ENCODE measurements at regions not wholly inside any gene's neighbourhood (a gene's known extent, or its start where the extent isn't known, plus 50 kb on each side); places are given as distances from the start of the nearest gene placed in this dataset.

GRCh38 chr6:26221186-26221585 is 134.0 kb downstream of the HFE start:
- no peak overlapping the region for H3K4me3 ChIP-seq (ENCODE audit: low read length)
- DNase-seq, result no peak
- no peak overlapping the region for H3K27ac ChIP-seq (ENCODE audit: low read length)
- no peaks in the 10 kb centered on the region for H4K20me1 ChIP-seq (ENCODE audit: insufficient read depth, low read depth, low read length)
- no peaks in the 10 kb centered on the region for H3K9me2 ChIP-seq (replicated peaks; ENCODE audit: insufficient read depth, low read length)
- H3K27me3 ChIP-seq (ENCODE audit: low read length), result peaks cover 3% of the 10 kb centered on the region; the same call in 1 of the 2 replicates
- H3K36me3 ChIP-seq (ENCODE audit: insufficient read depth, low read length), result no peaks in the 10 kb centered on the region
- H3K9ac ChIP-seq (ENCODE audit: low read length), result no peak overlapping the region
- peaks cover 29% of the 10 kb centered on the region for H3K4me1 ChIP-seq (ENCODE audit: low read length)
- H3K79me2 ChIP-seq (ENCODE audit: low read length), result no peaks in the 10 kb centered on the region
- H3K4me2 ChIP-seq (ENCODE audit: low read depth, low read length, poor library complexity, severe bottlenecking), result no peak overlapping the region
- peaks cover 3% of the 10 kb centered on the region for H3K9me3 ChIP-seq (ENCODE audit: low read length)
- H2AFZ ChIP-seq (ENCODE audit: low read length), result no peak overlapping the region

- peak overlapping the region; percentile 70 for H3K4me2 ChIP-seq (ENCODE audit: low read depth, low read length, poor library complexity, severe bottlenecking)
Measured at GRCh38 chr6:26222571-26222970, 135.3 kb downstream of the HFE start.

GRCh38 chr6:26223228-26223627 is 136.0 kb downstream of the HFE start:
- no peaks in the 10 kb centered on the region for H3K27me3 ChIP-seq (ENCODE audit: low read length)
- peak; percentile 47 for DNase-seq
- H3K9ac ChIP-seq (ENCODE audit: low read length), result peak overlapping the region; percentile 44
- peak overlapping the region; percentile 62 for H3K4me3 ChIP-seq (ENCODE audit: low read length)
- H3K4me2 ChIP-seq (ENCODE audit: low read depth, low read length, poor library complexity, severe bottlenecking), result peak overlapping the region; percentile 70
- no peaks in the 10 kb centered on the region for H3K36me3 ChIP-seq (ENCODE audit: insufficient read depth, low read length)
- H3K9me3 ChIP-seq (ENCODE audit: low read length), result no peaks in the 10 kb centered on the region
- H3K4me1 ChIP-seq (ENCODE audit: low read length), result peaks cover 12% of the 10 kb centered on the region
- no peak overlapping the region for H3K27ac ChIP-seq (ENCODE audit: low read length)
- H3K79me2 ChIP-seq (ENCODE audit: low read length), result no peaks in the 10 kb centered on the region
- H4K20me1 ChIP-seq (ENCODE audit: insufficient read depth, low read depth, low read length), result no peaks in the 10 kb centered on the region
- peak overlapping the region; percentile 34 for H2AFZ ChIP-seq (ENCODE audit: low read length)
- no peaks in the 10 kb centered on the region for H3K9me2 ChIP-seq (replicated peaks; ENCODE audit: insufficient read depth, low read length)

More at GRCh38 chr6:26222571-26222970, 135.3 kb downstream of the HFE start:
- Histone ChIP-seq H3K27ac (ENCODE audit: low read length) (no peak overlapping the region), H4K20me1 (ENCODE audit: insufficient read depth, low read depth, low read length) (no peaks in the 10 kb centered on the region), H3K9ac (ENCODE audit: low read length) (no peak overlapping the region), H3K4me1 (ENCODE audit: low read length) (peaks cover 15% of the 10 kb centered on the region), H2AFZ (ENCODE audit: low read length) (peak overlapping the region; percentile 54; the same call in 1 of the 2 replicates), H3K9me2 (replicated peaks; ENCODE audit: insufficient read depth, low read length) (no peaks in the 10 kb centered on the region), H3K36me3 (ENCODE audit: insufficient read depth, low read length) (no peaks in the 10 kb centered on the region), H3K79me2 (ENCODE audit: low read length) (no peaks in the 10 kb centered on the region), H3K27me3 (ENCODE audit: low read length) (no peaks in the 10 kb centered on the region), H3K9me3 (ENCODE audit: low read length) (no peaks in the 10 kb centered on the region), H3K4me3 (ENCODE audit: low read length) (no peak overlapping the region)
- DNase-seq, result no peak

- no peaks in the 10 kb centered on the region for H3K36me3 ChIP-seq (ENCODE audit: insufficient read depth, low read length)
- H3K4me3 ChIP-seq (ENCODE audit: low read length), result peak overlapping the region; percentile 62
- DNase-seq, result no peak
- peak overlapping the region; percentile 34 for H2AFZ ChIP-seq (ENCODE audit: low read length)
- H3K9me2 ChIP-seq (replicated peaks; ENCODE audit: insufficient read depth, low read length), result no peaks in the 10 kb centered on the region
- H3K9me3 ChIP-seq (ENCODE audit: low read length), result no peaks in the 10 kb centered on the region
- H3K4me1 ChIP-seq (ENCODE audit: low read length), result peaks cover 12% of the 10 kb centered on the region
- no peaks in the 10 kb centered on the region for H4K20me1 ChIP-seq (ENCODE audit: insufficient read depth, low read depth, low read length)
- H3K27me3 ChIP-seq (ENCODE audit: low read length), result no peaks in the 10 kb centered on the region
- peak overlapping the region; percentile 70 for H3K4me2 ChIP-seq (ENCODE audit: low read depth, low read length, poor library complexity, severe bottlenecking)
- no peaks in the 10 kb centered on the region for H3K79me2 ChIP-seq (ENCODE audit: low read length)
- peak overlapping the region; percentile 44 for H3K9ac ChIP-seq (ENCODE audit: low read length)
- H3K27ac ChIP-seq (ENCODE audit: low read length), result no peak overlapping the region
Measured at GRCh38 chr6:26223650-26224546, 136.7 kb downstream of the HFE start.

GRCh38 chr6:26224547-26224912 is 137.3 kb downstream of the HFE start:
- no peak for DNase-seq
- Histone ChIP-seq H3K79me2 (ENCODE audit: low read length) (no peaks in the 10 kb centered on the region), H3K27me3 (ENCODE audit: low read length) (no peaks in the 10 kb centered on the region), H3K36me3 (ENCODE audit: insufficient read depth, low read length) (no peaks in the 10 kb centered on the region), H3K4me2 (ENCODE audit: low read depth, low read length, poor library complexity, severe bottlenecking) (no peak overlapping the region), H2AFZ (ENCODE audit: low read length) (no peak overlapping the region), H3K9ac (ENCODE audit: low read length) (no peak overlapping the region), H3K4me3 (ENCODE audit: low read length) (no peak overlapping the region), H3K27ac (ENCODE audit: low read length) (no peak overlapping the region), H3K9me3 (ENCODE audit: low read length) (no peaks in the 10 kb centered on the region), H3K9me2 (replicated peaks; ENCODE audit: insufficient read depth, low read length) (no peaks in the 10 kb centered on the region), H4K20me1 (ENCODE audit: insufficient read depth, low read depth, low read length) (no peaks in the 10 kb centered on the region), H3K4me1 (ENCODE audit: low read length) (peaks cover 12% of the 10 kb centered on the region)

- no peak for DNase-seq
- Histone ChIP-seq H3K9me3 (ENCODE audit: low read length) (no peaks in the 10 kb centered on the region), H4K20me1 (ENCODE audit: insufficient read depth, low read depth, low read length) (no peaks in the 10 kb centered on the region), H3K9ac (ENCODE audit: low read length) (no peak overlapping the region), H3K4me2 (ENCODE audit: low read depth, low read length, poor library complexity, severe bottlenecking) (no peak overlapping the region), H3K27me3 (ENCODE audit: low read length) (no peaks in the 10 kb centered on the region), H3K36me3 (ENCODE audit: insufficient read depth, low read length) (no peaks in the 10 kb centered on the region), H2AFZ (ENCODE audit: low read length) (no peak overlapping the region), H3K79me2 (ENCODE audit: low read length) (no peaks in the 10 kb centered on the region), H3K4me3 (ENCODE audit: low read length) (no peak overlapping the region), H3K27ac (ENCODE audit: low read length) (no peak overlapping the region), H3K4me1 (ENCODE audit: low read length) (peaks cover 12% of the 10 kb centered on the region), H3K9me2 (replicated peaks; ENCODE audit: insufficient read depth, low read length) (no peaks in the 10 kb centered on the region)
Measured at GRCh38 chr6:26224940-26225847, 138.0 kb downstream of the HFE start.

- H3K4me2 ChIP-seq (ENCODE audit: low read depth, low read length, poor library complexity, severe bottlenecking), result no peak overlapping the region
Measured at GRCh38 chr6:26225848-26226578, 138.8 kb downstream of the HFE start.

More at GRCh38 chr6:26225848-26226578, 138.8 kb downstream of the HFE start:
- DNase-seq, result no peak
- Histone ChIP-seq H4K20me1 (ENCODE audit: insufficient read depth, low read depth, low read length) (no peaks in the 10 kb centered on the region), H3K79me2 (ENCODE audit: low read length) (no peaks in the 10 kb centered on the region), H3K27ac (ENCODE audit: low read length) (no peak overlapping the region), H3K9ac (ENCODE audit: low read length) (no peak overlapping the region), H3K4me3 (ENCODE audit: low read length) (no peak overlapping the region), H3K27me3 (ENCODE audit: low read length) (no peaks in the 10 kb centered on the region), H3K4me1 (ENCODE audit: low read length) (peaks cover 12% of the 10 kb centered on the region), H3K9me3 (ENCODE audit: low read length) (no peaks in the 10 kb centered on the region), H3K9me2 (replicated peaks; ENCODE audit: insufficient read depth, low read length) (no peaks in the 10 kb centered on the region), H2AFZ (ENCODE audit: low read length) (no peak overlapping the region), H3K36me3 (ENCODE audit: insufficient read depth, low read length) (no peaks in the 10 kb centered on the region)
